ENCODE measurements at regions not wholly inside any gene's neighbourhood (a gene's known extent, or its start where the extent isn't known, plus 50 kb on each side); places are given as distances from the start of the nearest gene placed in this dataset.

DNA sequence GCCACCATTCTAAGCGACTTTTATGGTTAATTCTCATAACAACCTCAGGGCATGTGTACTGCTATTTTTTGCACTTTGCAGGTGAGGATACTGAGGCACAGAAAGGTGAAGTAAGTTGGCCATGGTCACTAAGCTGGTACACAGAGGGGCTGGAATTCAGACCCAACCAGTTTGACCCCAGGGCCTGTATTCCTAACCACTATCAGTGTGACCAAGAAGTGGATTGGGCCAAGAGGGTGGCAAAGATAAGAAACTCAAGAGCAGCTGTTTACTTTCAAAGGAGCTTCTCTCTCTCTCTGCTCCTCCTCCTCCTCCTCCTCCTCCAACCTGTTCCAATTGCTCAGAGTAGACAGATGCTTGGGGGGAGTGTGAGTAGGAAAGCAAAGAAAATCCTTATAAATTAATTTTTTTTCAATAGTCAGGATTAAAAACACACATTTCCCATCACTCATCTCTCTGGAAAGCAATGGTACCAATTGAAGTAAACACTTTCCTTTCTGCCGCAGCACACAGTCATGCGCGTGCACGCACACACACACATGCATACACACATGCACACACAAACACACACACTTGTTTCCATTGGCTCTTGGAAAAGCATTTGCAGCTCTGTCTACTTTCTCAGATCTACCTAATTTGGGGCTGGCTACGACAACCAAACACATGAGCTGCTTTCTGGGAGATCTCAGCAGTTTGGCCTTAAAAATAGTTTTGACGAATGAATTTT lies 736.7 kb upstream of the WWC1 start:
- POLR2A ChIA-PET: no interaction called here
- H3K9me3 ChIP-seq (replicated peaks; ENCODE audit: control insufficient read depth, insufficient read depth, low read length): no peaks in the 10 kb centered on the region
- ATAC-seq (no peak), DNase-seq (ENCODE audit: low read depth, low spot score) (no peak), FAIRE-seq (no peak)
- H3K27ac ChIP-seq (ENCODE audit: control insufficient read depth, insufficient read depth): no peak overlapping the region
- H2AFZ ChIP-seq (ENCODE audit: control insufficient read depth, low read depth, low read length): no peak overlapping the region
- intact Hi-C loops (cut with micrococcal nuclease; ENCODE audit: unreplicated experiment): no loop called here
- H3K4me3 ChIP-seq: no peak overlapping the region
- WGBS (ENCODE audit: insufficient coverage, insufficient replicate concordance, low lambda C conversion rate, missing lambda C conversion rate): 70% methylated on average over 7 of the region's 7 CpGs
- RAD21 ChIA-PET (ENCODE audit: unreplicated experiment): no interaction called here
- H3K4me1 ChIP-seq (ENCODE audit: control insufficient read depth, insufficient read depth, low read length): no peaks in the 10 kb centered on the region
- no peaks in the 10 kb centered on the region for H3K79me2 ChIP-seq (ENCODE audit: control insufficient read depth, insufficient read depth, low read length)
- SMC1A ChIA-PET (ENCODE audit: uncharacterized antibody, unreplicated experiment): interaction anchor here (0.5 to 1.3 kb wide), 3 partner anchors 15 to 188 kb away, joined by 3 to 4 read pairs (median 3); no protein-coding TSS in a partner anchor
- no peak overlapping the region for H3K9ac ChIP-seq (ENCODE audit: control insufficient read depth, insufficient read depth, low read length)
- CTCF ChIA-PET: no interaction called here
- in situ Hi-C loops (cut with MboI): no loop called here
- TF ChIP-seq ZZZ3 (IDR thresholded peaks at IDR 0.05; ENCODE audit: control insufficient read depth, insufficient read length, low read depth) (no peak), IKZF1 (conservative IDR thresholded peaks at IDR 0.05) (no peak), NFIC (IDR thresholded peaks at IDR 0.05; ENCODE audit: low read depth, low read length) (no peak)
- no TSS peak for BruUV-seq (replicated peaks)
- no peak overlapping the region for H3K4me2 ChIP-seq (ENCODE audit: control insufficient read depth, insufficient read depth)
- no peaks in the 10 kb centered on the region for H3K36me3 ChIP-seq (ENCODE audit: control insufficient read depth in 2 of 2, insufficient read depth in 2 of 2, low read length in 1 of 2)
- no peaks in the 10 kb centered on the region for H3K27me3 ChIP-seq (replicated peaks in 1 of 2; ENCODE audit: control insufficient read depth in 2 of 2, insufficient read depth in 2 of 2, low read length in 1 of 2)
- no peaks in the 10 kb centered on the region for H4K20me1 ChIP-seq (ENCODE audit: control insufficient read depth, insufficient read depth)

DNA sequence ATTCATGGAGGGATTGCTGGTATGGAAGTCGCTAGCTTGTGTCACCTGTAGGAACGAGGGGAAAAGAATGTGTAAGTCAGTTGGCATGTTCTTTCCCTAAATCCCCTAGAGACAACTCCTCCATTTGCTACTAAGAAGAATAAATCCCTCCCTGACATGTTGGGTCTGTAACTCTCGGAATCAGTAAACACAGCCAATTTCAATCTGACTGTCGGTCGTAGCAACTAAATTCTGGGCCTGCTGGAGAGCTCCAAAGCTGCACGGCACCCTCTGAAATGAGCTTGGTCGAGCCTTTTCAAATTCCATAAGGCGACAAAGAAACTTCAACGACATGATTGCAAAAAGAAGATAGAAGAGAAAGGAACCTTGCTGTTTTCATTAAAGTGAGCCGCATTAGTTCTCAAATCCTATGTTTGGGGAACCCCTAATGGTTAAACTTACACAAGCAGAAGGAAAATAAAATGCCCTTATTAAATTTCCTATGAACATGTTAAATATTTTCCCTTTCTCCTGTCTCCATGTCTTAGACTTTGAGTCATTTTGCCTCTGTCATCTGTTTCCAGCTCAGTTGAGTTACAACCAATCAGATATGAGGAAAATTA lies 735.8 kb upstream of the WWC1 start:
- in situ Hi-C loops (cut with MboI): no loop called here
- TF ChIP-seq, protein P1, sequence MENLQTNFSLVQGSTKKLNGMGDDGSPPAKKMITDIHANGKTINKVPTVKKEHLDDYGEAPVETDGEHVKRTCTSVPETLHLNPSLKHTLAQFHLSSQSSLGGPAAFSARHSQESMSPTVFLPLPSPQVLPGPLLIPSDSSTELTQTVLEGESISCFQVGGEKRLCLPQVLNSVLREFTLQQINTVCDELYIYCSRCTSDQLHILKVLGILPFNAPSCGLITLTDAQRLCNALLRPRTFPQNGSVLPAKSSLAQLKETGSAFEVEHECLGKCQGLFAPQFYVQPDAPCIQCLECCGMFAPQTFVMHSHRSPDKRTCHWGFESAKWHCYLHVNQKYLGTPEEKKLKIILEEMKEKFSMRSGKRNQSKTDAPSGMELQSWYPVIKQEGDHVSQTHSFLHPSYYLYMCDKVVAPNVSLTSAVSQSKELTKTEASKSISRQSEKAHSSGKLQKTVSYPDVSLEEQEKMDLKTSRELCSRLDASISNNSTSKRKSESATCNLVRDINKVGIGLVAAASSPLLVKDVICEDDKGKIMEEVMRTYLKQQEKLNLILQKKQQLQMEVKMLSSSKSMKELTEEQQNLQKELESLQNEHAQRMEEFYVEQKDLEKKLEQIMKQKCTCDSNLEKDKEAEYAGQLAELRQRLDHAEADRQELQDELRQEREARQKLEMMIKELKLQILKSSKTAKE (IDR thresholded peaks at IDR 0.05; ENCODE audit: low read depth, poor library complexity, severe bottlenecking): no peak
- TF ChIP-seq, protein P2, sequence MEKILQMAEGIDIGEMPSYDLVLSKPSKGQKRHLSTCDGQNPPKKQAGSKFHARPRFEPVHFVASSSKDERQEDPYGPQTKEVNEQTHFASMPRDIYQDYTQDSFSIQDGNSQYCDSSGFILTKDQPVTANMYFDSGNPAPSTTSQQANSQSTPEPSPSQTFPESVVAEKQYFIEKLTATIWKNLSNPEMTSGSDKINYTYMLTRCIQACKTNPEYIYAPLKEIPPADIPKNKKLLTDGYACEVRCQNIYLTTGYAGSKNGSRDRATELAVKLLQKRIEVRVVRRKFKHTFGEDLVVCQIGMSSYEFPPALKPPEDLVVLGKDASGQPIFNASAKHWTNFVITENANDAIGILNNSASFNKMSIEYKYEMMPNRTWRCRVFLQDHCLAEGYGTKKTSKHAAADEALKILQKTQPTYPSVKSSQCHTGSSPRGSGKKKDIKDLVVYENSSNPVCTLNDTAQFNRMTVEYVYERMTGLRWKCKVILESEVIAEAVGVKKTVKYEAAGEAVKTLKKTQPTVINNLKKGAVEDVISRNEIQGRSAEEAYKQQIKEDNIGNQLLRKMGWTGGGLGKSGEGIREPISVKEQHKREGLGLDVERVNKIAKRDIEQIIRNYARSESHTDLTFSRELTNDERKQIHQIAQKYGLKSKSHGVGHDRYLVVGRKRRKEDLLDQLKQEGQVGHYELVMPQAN (conservative IDR thresholded peaks at IDR 0.05): no peak
- TF ChIP-seq, protein P3, sequence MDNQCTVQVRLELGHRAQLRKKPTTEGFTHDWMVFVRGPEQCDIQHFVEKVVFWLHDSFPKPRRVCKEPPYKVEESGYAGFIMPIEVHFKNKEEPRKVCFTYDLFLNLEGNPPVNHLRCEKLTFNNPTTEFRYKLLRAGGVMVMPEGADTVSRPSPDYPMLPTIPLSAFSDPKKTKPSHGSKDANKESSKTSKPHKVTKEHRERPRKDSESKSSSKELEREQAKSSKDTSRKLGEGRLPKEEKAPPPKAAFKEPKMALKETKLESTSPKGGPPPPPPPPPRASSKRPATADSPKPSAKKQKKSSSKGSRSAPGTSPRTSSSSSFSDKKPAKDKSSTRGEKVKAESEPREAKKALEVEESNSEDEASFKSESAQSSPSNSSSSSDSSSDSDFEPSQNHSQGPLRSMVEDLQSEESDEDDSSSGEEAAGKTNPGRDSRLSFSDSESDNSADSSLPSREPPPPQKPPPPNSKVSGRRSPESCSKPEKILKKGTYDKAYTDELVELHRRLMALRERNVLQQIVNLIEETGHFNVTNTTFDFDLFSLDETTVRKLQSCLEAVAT (IDR thresholded peaks at IDR 0.05): no peak
- TF ChIP-seq, protein P4, sequence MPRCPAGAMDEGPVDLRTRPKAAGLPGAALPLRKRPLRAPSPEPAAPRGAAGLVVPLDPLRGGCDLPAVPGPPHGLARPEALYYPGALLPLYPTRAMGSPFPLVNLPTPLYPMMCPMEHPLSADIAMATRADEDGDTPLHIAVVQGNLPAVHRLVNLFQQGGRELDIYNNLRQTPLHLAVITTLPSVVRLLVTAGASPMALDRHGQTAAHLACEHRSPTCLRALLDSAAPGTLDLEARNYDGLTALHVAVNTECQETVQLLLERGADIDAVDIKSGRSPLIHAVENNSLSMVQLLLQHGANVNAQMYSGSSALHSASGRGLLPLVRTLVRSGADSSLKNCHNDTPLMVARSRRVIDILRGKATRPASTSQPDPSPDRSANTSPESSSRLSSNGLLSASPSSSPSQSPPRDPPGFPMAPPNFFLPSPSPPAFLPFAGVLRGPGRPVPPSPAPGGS (IDR thresholded peaks at IDR 0.05; ENCODE audit: borderline replicate concordance, insufficient read depth, low read depth, low read length, poor library complexity, severe bottlenecking): no peak

More for the DNA sequence above, 735.8 kb upstream of the WWC1 start:
- ATAC-seq: no peak
- no peak for DNase-seq (ENCODE audit: low read depth, low spot score)
- intact Hi-C loops (cut with micrococcal nuclease; ENCODE audit: unreplicated experiment): no loop called here
- Histone ChIP-seq H3K79me2 (ENCODE audit: control insufficient read depth, insufficient read depth, low read length) (no peaks in the 10 kb centered on the region), H4K20me1 (ENCODE audit: control insufficient read depth, insufficient read depth) (no peaks in the 10 kb centered on the region), H3K9ac (ENCODE audit: control insufficient read depth, insufficient read depth, low read length) (no peak overlapping the region), H3K4me1 (ENCODE audit: control insufficient read depth, insufficient read depth, low read length) (no peaks in the 10 kb centered on the region), H3K36me3 (ENCODE audit: control insufficient read depth in 2 of 2, insufficient read depth in 2 of 2, low read length in 1 of 2) (no peaks in the 10 kb centered on the region), H2AFZ (ENCODE audit: control insufficient read depth, low read depth, low read length) (no peak overlapping the region), H3K27me3 (replicated peaks in 1 of 2; ENCODE audit: control insufficient read depth in 2 of 2, insufficient read depth in 2 of 2, low read length in 1 of 2) (no peaks in the 10 kb centered on the region), H3K4me3 (no peak overlapping the region), H3K4me2 (ENCODE audit: control insufficient read depth, insufficient read depth) (no peak overlapping the region), H3K9me3 (replicated peaks; ENCODE audit: control insufficient read depth, insufficient read depth, low read length) (no peaks in the 10 kb centered on the region), H3K27ac (ENCODE audit: control insufficient read depth, insufficient read depth) (no peak overlapping the region)
- ChIA-PET POLR2A (no interaction called here), CTCF (interaction anchor here (0.6 kb wide), 1 partner anchor 95 kb away, joined by 3 read pairs; no protein-coding TSS in a partner anchor), SMC1A (ENCODE audit: uncharacterized antibody, unreplicated experiment) (no interaction called here), RAD21 (ENCODE audit: unreplicated experiment) (no interaction called here)
- FAIRE-seq: no peak
- no TSS peak for BruUV-seq (replicated peaks)
- 31% methylated on average over 10 of the region's 10 CpGs for WGBS (ENCODE audit: insufficient coverage, insufficient replicate concordance, low lambda C conversion rate, missing lambda C conversion rate)

All from GM12878 (cell line).